Mesodermal cell (in vitro differentiated cells): ENCODE measurements at regions not wholly inside any gene's neighbourhood (a gene's known extent, or its start where the extent isn't known, plus 50 kb on each side); places are given as distances from the start of the nearest gene placed in this dataset.

Experiments
- H3K27ac ChIP-seq: 2 replicates; pipeline ENCODE4 v1.7.0; 2013; ENCODE audit warnings: mild to moderate bottlenecking, low read depth, low read length, moderate library complexity; ENCODE audit not compliant: severe bottlenecking
- H3K36me3 ChIP-seq: 2 replicates; pipeline ENCODE4 v1.7.1; 2013; ENCODE audit warnings: mild to moderate bottlenecking, low read length, moderate library complexity; ENCODE audit not compliant: control insufficient read depth, insufficient read depth
- H3K4me1 ChIP-seq: one replicate; pipeline ENCODE4 v1.7.1; 2013; ENCODE audit warnings: mild to moderate bottlenecking, low read length; ENCODE audit not compliant: insufficient read depth, control insufficient read depth, poor library complexity, severe bottlenecking
- H3K4me3 ChIP-seq: 2 replicates; pipeline ENCODE4 v1.7.0; 2013; ENCODE audit warnings: low read length, control low read depth, mild to moderate bottlenecking; ENCODE audit not compliant: insufficient read depth, poor library complexity, severe bottlenecking; ENCODE audit errors: extremely low read depth
- H3K9me3 ChIP-seq: 2 replicates; pipeline ENCODE4 v1.7.1; 2013; ENCODE audit warnings: mild to moderate bottlenecking, low read length, moderate library complexity; ENCODE audit not compliant: control insufficient read depth
- WGBS, 2 experiments: methylation state at CpG; one replicate each; pipeline ENCODE4 v1.1.5; 2013; ENCODE audit warnings: missing lambda C conversion rate in 2 of 2; ENCODE audit not compliant: insufficient coverage in 2 of 2; 5-methylcytosine and 5-hydroxymethylcytosine counted together

- peaks cover 52% of the 10 kb centered on the region for H3K4me1 ChIP-seq
- 80 to 100% methylated on average over 1 of the region's 4 CpGs for WGBS, 2 experiments
- H3K36me3 ChIP-seq: no peaks in the 10 kb centered on the region
- H3K4me3 ChIP-seq: no peak overlapping the region
- peaks cover 8% of the 10 kb centered on the region for H3K9me3 ChIP-seq
- peak overlapping the region; percentile 42 for H3K27ac ChIP-seq
Measured at GRCh38 chr1:59015708-59016107, 231.9 kb upstream of the JUN start.

- H3K4me1 ChIP-seq: peaks cover 52% of the 10 kb centered on the region
- 89 to 95% methylated on average over 2 of the region's 2 CpGs for WGBS, 2 experiments
- peaks cover 8% of the 10 kb centered on the region for H3K9me3 ChIP-seq
- H3K36me3 ChIP-seq: no peaks in the 10 kb centered on the region
- peak overlapping the region; percentile 42 for H3K27ac ChIP-seq
- no peak overlapping the region for H3K4me3 ChIP-seq
Measured at GRCh38 chr1:59016390-59016789, 232.5 kb upstream of the JUN start.

DNA sequence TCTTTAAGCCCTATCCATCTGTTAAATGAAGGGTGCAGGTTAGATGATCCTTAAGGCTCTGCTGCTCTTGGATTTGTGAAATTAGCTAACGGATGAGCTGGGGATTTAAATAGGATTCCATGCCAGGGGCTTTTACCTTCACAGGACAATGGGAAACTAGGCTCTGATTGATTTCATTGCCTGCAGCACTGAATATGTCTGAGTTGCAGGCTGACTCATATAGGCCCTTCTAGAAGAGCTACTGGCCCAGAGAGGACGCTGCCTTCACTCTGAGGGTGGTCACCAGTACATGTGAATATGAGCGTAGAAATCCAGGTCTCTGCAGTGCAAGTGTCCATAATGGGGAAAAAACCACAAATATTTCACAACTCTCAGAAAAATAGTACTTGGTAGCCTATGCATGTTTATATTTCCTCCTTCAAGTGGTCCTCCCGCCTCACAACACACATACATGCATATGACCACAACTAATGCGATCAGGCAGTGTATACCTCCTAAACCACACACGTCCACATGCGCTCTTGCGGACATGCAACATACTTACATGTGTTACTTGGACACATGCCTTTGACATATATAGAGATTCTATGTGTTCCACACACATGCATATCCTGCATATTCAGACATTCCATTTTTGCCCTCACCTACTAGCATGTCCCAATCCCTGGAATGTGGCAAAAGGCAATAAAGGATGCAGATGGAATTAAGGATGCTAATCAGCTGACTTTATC lies 233.8 kb upstream of the JUN start:
- Histone ChIP-seq H3K36me3 (no peaks in the 10 kb centered on the region), H3K9me3 (peaks cover 8% of the 10 kb centered on the region), H3K4me1 (peaks cover 52% of the 10 kb centered on the region), H3K27ac (no peak overlapping the region), H3K4me3 (no peak overlapping the region)
- 94 to 100% methylated on average over 5 to 7 of the region's 8 CpGs for WGBS, 2 experiments

DNA sequence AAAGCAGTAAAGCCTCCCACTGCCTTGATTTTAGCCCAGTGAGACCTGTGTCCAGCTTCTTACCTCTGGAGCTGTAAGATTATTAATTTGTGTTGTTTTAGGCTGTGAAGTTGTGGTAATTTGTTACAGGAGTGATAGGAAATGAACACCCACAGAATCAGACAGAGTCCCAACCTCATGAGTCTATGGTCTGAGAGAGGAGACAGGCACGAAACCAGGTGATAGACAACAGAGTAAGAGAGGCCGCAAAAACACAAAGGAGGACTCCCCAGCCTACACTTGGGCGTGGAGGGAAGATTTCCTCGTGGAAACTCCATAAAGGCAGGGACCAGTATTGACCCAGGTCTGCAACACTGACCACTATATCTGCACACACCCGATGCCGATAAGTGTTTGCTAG lies 234.6 kb upstream of the JUN start:
- Histone ChIP-seq H3K27ac (no peak overlapping the region), H3K4me1 (peaks cover 44% of the 10 kb centered on the region), H3K9me3 (peaks cover 8% of the 10 kb centered on the region), H3K4me3 (no peak overlapping the region), H3K36me3 (no peaks in the 10 kb centered on the region)
- WGBS, 2 experiments: 100% methylated on average over 1 to 3 of the region's 6 CpGs

GRCh38 chr1:59018860-59019259 lies 235.0 kb upstream of the JUN start:
- Histone ChIP-seq H3K4me3 (no peak overlapping the region), H3K4me1 (peaks cover 40% of the 10 kb centered on the region), H3K36me3 (no peaks in the 10 kb centered on the region), H3K9me3 (peaks cover 8% of the 10 kb centered on the region), H3K27ac (no peak overlapping the region)
- 93 to 100% methylated on average over 1 to 2 of the region's 7 CpGs for WGBS, 2 experiments

DNA sequence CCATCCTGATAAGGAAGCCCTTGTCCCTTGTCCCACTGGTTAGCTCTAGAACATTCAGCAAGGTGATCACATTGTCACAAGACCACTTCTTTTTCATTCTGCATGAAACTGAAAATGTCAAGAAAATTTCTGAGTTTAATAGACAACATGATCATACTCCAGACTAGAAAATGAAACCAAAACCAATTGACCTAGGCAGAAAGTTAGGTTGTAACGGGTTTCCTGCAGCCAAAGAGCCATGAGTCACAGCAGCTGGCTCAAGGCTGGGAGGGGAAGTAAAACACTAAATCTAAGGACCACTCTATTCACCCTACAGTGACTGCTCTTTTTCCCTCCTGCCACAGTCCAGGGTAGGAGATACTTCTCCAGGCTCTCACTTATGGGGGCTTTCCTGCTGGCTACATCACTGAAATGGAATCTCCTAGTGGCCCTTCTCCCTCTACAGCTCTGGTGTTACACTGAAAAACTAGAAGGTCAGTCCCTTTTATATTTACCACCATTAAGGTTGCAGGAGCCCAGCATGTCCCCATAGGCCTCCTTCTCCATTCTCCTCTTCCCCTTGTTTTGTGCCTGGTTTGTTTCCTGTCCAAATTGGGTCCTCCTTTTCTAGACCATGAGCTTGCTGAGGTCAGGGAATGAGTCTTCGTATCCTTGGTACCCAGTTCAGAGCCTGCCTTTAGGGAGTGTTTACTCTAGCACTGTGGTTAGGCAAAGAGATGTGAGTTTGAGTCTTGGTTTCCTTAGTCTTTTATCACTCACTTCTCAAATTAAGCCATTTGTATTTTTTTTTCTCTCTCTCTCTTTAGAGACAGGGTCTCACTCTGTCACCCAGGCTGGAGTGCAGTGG lies 236.5 kb upstream of the JUN start:
- 67% methylated on average over 1 of the region's 2 CpGs; no CpG with 5 or more reads in 1 of the 2 experiments for WGBS, 2 experiments
- Histone ChIP-seq H3K4me3 (no peak overlapping the region), H3K27ac (no peak overlapping the region)

DNA sequence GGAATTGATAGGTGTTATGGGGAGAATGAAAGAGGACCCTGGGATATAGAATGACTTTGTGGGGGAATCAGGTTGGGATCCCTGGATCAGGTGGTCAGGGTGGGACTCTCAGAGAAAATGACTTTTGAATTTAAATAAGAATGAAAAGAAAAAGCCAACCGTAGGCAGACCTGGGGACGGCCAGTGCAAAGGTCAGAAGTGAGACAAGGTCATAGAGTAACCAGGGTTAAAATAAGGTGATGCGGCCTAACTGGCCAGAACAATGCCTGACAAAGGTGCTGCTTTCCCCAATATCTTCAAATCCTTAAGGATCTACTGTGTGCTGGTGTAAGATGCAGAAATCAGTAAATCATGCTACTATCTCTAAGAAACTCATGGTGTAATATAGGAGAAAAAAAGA lies 238.4 kb upstream of the JUN start:
- Histone ChIP-seq H3K4me1 (peaks cover 27% of the 10 kb centered on the region), H3K9me3 (peaks cover 8% of the 10 kb centered on the region), H3K4me3 (no peak overlapping the region), H3K36me3 (no peaks in the 10 kb centered on the region), H3K27ac (no peak overlapping the region)
- 70 to 86% methylated on average over 2 to 3 of the region's 3 CpGs for WGBS, 2 experiments

More for the DNA sequence above, 236.5 kb upstream of the JUN start:
- Histone ChIP-seq H3K36me3 (no peaks in the 10 kb centered on the region), H3K9me3 (peaks cover 8% of the 10 kb centered on the region), H3K4me1 (peaks cover 32% of the 10 kb centered on the region)

DNA sequence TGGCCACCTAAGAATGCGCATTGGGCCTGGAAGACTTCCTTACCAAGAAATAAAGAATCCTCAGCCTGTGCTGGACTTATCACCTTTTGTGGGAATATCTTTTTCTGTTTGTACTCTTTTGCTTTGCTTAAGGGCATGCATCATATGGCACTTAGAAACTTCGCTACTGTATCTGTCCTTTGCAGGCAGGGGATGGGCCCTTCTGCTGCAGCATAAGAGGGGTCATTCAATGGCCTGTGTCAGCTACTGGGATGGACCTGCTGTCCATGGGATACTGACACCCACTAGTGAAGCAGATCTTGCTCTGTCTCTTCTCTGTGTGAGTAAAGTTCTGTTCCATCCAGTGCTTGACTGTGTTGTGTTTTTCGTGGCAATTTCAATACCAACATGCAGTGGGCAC lies 239.0 kb upstream of the JUN start:
- H3K4me1 ChIP-seq: peaks cover 21% of the 10 kb centered on the region
- H3K9me3 ChIP-seq: peaks cover 8% of the 10 kb centered on the region
- no peak overlapping the region for H3K27ac ChIP-seq
- no peak overlapping the region for H3K4me3 ChIP-seq
- H3K36me3 ChIP-seq: no peaks in the 10 kb centered on the region
- 88 to 100% methylated on average over 2 of the region's 3 CpGs for WGBS, 2 experiments

DNA sequence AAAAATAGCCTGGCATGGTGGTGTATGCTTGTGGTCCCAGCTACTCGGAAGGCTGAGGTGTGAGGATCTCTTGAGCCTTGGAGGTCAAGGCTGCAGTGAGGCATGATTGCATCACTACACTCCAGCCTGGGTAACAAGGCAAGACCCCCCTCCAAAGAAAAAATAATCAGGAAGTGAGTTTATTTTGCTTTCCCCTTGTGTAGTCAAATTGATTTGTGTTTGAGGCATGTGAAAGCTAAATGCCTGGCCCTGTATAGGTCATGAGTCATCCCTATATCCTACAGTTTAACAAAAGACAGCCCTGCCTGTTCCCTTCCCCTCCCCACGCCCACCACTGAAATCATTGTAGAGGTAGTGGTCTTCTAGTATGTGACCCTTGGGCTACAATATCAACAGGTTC lies 241.4 kb upstream of the JUN start:
- Histone ChIP-seq H3K27ac (peak overlapping the region; percentile 24), H3K9me3 (no peaks in the 10 kb centered on the region)

GRCh38 chr1:59025898-59026426 lies 242.1 kb upstream of the JUN start:
- WGBS, 2 experiments: 100% methylated on average over 2 of the region's 4 CpGs; no CpG with 5 or more reads in 1 of the 2 experiments
- peaks cover 17% of the 10 kb centered on the region for H3K4me1 ChIP-seq
- H3K36me3 ChIP-seq: no peaks in the 10 kb centered on the region
- H3K4me3 ChIP-seq: no peak overlapping the region
- H3K9me3 ChIP-seq: no peaks in the 10 kb centered on the region
- peak overlapping the region; percentile 24 for H3K27ac ChIP-seq

More for the DNA sequence above, 241.4 kb upstream of the JUN start:
- Histone ChIP-seq H3K4me1 (peaks cover 17% of the 10 kb centered on the region), H3K4me3 (no peak overlapping the region), H3K36me3 (no peaks in the 10 kb centered on the region)
- WGBS, 2 experiments: 90 to 100% methylated on average over 1 of the region's 2 CpGs
